ENCODE measurements at regions not wholly inside any gene's neighbourhood (a gene's known extent, or its start where the extent isn't known, plus 50 kb on each side); places are given as distances from the start of the nearest gene placed in this dataset.

DNA sequence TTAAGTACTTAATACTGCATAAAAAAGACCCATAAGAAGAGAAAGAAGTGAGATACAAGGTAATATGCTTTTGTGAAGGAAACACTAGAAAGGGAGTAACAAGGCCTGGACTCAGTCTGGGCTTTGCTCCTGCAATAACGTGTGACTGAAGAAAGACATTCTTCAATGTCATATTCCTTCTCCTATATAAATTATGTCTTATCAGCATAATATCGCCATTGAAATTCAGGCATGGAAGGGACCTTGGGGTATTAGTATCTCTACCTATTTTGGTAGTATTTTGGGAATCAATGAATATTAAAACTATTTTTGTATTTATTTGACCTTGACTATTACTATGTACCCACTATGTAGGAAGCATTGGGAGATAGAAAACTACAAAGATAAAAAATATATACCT, 62.2 kb upstream of the GIMD1 start:
- DNase-seq (ENCODE audit: low read depth, low spot score), result no peak
- ChIA-PET CTCF (no interaction called here), POLR2A (no interaction called here)
- TF ChIP-seq, protein P1, sequence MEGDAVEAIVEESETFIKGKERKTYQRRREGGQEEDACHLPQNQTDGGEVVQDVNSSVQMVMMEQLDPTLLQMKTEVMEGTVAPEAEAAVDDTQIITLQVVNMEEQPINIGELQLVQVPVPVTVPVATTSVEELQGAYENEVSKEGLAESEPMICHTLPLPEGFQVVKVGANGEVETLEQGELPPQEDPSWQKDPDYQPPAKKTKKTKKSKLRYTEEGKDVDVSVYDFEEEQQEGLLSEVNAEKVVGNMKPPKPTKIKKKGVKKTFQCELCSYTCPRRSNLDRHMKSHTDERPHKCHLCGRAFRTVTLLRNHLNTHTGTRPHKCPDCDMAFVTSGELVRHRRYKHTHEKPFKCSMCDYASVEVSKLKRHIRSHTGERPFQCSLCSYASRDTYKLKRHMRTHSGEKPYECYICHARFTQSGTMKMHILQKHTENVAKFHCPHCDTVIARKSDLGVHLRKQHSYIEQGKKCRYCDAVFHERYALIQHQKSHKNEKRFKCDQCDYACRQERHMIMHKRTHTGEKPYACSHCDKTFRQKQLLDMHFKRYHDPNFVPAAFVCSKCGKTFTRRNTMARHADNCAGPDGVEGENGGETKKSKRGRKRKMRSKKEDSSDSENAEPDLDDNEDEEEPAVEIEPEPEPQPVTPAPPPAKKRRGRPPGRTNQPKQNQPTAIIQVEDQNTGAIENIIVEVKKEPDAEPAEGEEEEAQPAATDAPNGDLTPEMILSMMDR (IDR thresholded peaks at IDR 0.05; ENCODE audit: low read depth, low read length), result no peak
- Histone ChIP-seq H3K9me3 (ENCODE audit: control insufficient read depth, insufficient read depth, low read length) (no peaks in the 10 kb centered on the region), H3K27ac (ENCODE audit: low read depth, low read length) (no peak overlapping the region), H3K4me3 (ENCODE audit: low read depth, low read length) (no peak overlapping the region), H3K27me3 (ENCODE audit: control insufficient read depth, insufficient read depth, low read length) (no peaks in the 10 kb centered on the region)

- DNase-seq (ENCODE audit: low read depth, low spot score), result no peak
- Histone ChIP-seq H3K9me3 (ENCODE audit: control insufficient read depth, insufficient read depth, low read length) (no peaks in the 10 kb centered on the region), H3K27me3 (ENCODE audit: control insufficient read depth, insufficient read depth, low read length) (no peaks in the 10 kb centered on the region), H3K27ac (ENCODE audit: low read depth, low read length) (no peak overlapping the region), H3K4me3 (ENCODE audit: low read depth, low read length) (no peak overlapping the region)
- CTCF ChIA-PET, result no interaction called here
- TF ChIP-seq, protein P1 (IDR thresholded peaks at IDR 0.05; ENCODE audit: low read depth, low read length), result no peak
- POLR2A ChIA-PET, result no interaction called here
Observed at GRCh38 chr4:106429885-106430284, 61.3 kb upstream of the GIMD1 start.

- ChIA-PET POLR2A (no interaction called here), CTCF (no interaction called here)
- TF ChIP-seq, protein P1 (IDR thresholded peaks at IDR 0.05; ENCODE audit: low read depth, low read length), result no peak
- DNase-seq (ENCODE audit: low read depth, low spot score), result no peak
- H3K4me3 ChIP-seq (ENCODE audit: low read depth, low read length), result no peak overlapping the region
- H3K27me3 ChIP-seq (ENCODE audit: control insufficient read depth, insufficient read depth, low read length), result no peaks in the 10 kb centered on the region
- no peak overlapping the region for H3K27ac ChIP-seq (ENCODE audit: low read depth, low read length)
- H3K9me3 ChIP-seq (ENCODE audit: control insufficient read depth, insufficient read depth, low read length), result no peaks in the 10 kb centered on the region
Observed at GRCh38 chr4:106426069-106426468, 57.5 kb upstream of the GIMD1 start.

DNA sequence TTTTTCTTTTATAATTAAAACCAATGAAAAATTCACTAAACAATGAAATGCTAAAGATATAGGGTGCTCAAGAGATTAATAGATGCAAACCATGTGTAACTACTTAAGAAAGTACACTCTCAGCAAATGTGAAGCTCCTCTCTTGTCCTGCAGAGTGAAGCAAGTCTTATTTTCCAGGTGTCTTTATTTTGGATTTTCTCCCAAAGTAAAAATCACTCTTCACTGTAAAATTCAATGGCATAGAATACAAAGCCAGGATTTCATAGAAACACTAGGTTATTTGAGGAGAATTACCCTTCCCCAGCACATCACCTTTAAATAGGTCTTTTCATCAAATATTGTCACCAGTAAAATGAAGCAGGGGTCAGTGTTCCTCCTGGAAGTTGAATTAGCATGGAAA, 57.0 kb upstream of the GIMD1 start:
- H3K4me3 ChIP-seq (ENCODE audit: low read depth, low read length), result no peak overlapping the region
- TF ChIP-seq, protein P1 (IDR thresholded peaks at IDR 0.05; ENCODE audit: low read depth, low read length), result no peak
- no peak overlapping the region for H3K27ac ChIP-seq (ENCODE audit: low read depth, low read length)
- H3K9me3 ChIP-seq (ENCODE audit: control insufficient read depth, insufficient read depth, low read length), result no peaks in the 10 kb centered on the region
- POLR2A ChIA-PET, result no interaction called here
- H3K27me3 ChIP-seq (ENCODE audit: control insufficient read depth, insufficient read depth, low read length), result no peaks in the 10 kb centered on the region
- CTCF ChIA-PET, result no interaction called here
- DNase-seq (ENCODE audit: low read depth, low spot score), result no peak

DNA sequence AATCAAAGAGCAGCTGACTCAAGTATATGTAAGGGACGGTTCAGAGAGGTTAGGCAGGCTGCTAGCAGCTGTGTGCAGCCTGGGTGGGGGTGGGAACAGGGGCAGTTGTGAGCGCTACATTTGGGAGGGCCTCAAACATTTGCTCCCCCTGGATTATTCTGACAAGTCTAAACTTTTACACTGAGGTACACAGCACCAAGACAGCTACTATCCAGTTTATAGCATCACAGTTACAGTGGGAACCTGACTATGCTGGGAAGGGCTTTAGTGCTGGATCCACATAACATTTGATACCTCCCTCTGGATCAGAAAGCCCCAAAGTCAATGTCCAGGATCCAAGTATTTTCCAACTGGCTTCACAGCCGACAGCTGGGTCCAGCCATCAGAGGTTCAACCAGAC, 55.8 kb upstream of the GIMD1 start:
- ChIA-PET CTCF (no interaction called here), POLR2A (no interaction called here)
- Histone ChIP-seq H3K27ac (ENCODE audit: low read depth, low read length) (no peak overlapping the region), H3K4me3 (ENCODE audit: low read depth, low read length) (no peak overlapping the region), H3K9me3 (ENCODE audit: control insufficient read depth, insufficient read depth, low read length) (no peaks in the 10 kb centered on the region), H3K27me3 (ENCODE audit: control insufficient read depth, insufficient read depth, low read length) (no peaks in the 10 kb centered on the region)
- DNase-seq (ENCODE audit: low read depth, low spot score), result no peak
- TF ChIP-seq, protein P1 (IDR thresholded peaks at IDR 0.05; ENCODE audit: low read depth, low read length), result no peak

Measured in AG04450 (cell line).